K562 (cell line): ENCODE measurements at regions not wholly inside any gene's neighbourhood (a gene's known extent, or its start where the extent isn't known, plus 50 kb on each side); places are given as distances from the start of the nearest gene placed in this dataset.

Experiments
- ATAC-seq: fragments of 200-7000 bp; cut with Tn5 transposase; 3 replicates; pipeline ENCODE4 v1.9.1; 2020; ENCODE audit warnings: moderate library complexity
- BruUV-seq: library from RNA; stranded (reverse); fragments of 400-500 nt; replicated peaks from 2 replicates; lab custom pipeline; 2021; lab: Mats Ljungman, UMichigan
- CTCF ChIA-PET: fragments of 300-600 bp; formaldehyde crosslinking; extraction: SDS; loops from one replicate; lab custom pipeline; 2021; ENCODE audit warnings: low intra/inter-chr PET ratio; lab: Yijun Ruan, JAX
- POLR2A ChIA-PET: fragments of 300-600, 350-650 bp; sonication (Branson Sonifier 250); formaldehyde crosslinking; extraction: SDS; loops from one replicate; lab custom pipeline; 2021; ENCODE audit warnings: antibody characterized with exemption, inconsistent platforms; lab: Yijun Ruan, JAX
- DNase-seq, 4 experiments: peaks; one replicate each; pipeline versions ENCODE4 v3.0.0 to v3.0.0-alpha.2; 2011 to 2018; ENCODE audit warnings: low spot score in 3 of 4, mixed read lengths in 3 of 4; ENCODE audit errors: extremely low read depth in 1 of 4
- FAIRE-seq: peaks from 2 replicates; lab custom pipeline; 2011; peaks lifted over from hg19 to GRCh38; lab: Jason Lieb, UNC
- H2AFZ ChIP-seq: 2 replicates; pipeline ENCODE4 v1.6.0; 2011; ENCODE audit warnings: low read depth, low read length, control low read depth, inconsistent platforms
- H3K27ac ChIP-seq: fragments of 200-600 bp; 3 replicates; pipeline ENCODE4 v1.8.0; 2011; ENCODE audit warnings: low read depth, mild to moderate bottlenecking, control low read depth, inconsistent platforms, low read length, moderate library complexity, mixed read lengths; ENCODE audit errors: extremely low read depth
- H3K27me3 ChIP-seq, 2 experiments: fragments of 300-600 bp in 1 of 2; 2 replicates in 1 of 2; 3 replicates in 1 of 2; pipeline versions ENCODE4 v1.6.0 to v1.8.0; 2011; ENCODE audit warnings: inconsistent platforms in 2 of 2, low read length in 2 of 2, mild to moderate bottlenecking in 1 of 2, mixed read lengths in 1 of 2, moderate library complexity in 1 of 2; ENCODE audit not compliant: control insufficient read depth in 2 of 2, insufficient read depth in 2 of 2
- H3K36me3 ChIP-seq: fragments of 300-600 bp; 3 replicates; pipeline ENCODE4 v1.8.0; 2011; ENCODE audit warnings: mild to moderate bottlenecking, low read length, inconsistent platforms; ENCODE audit not compliant: control insufficient read depth, insufficient read depth
- H3K4me1 ChIP-seq, 2 experiments: fragments of 200-600 bp in 1 of 2; replicated peaks in 1 of 2; 2 replicates in 1 of 2; 3 replicates in 1 of 2; pipeline versions ENCODE4 v1.5.1 to v1.8.0; 2011; ENCODE audit warnings: inconsistent platforms in 2 of 2, low read length in 2 of 2, mild to moderate bottlenecking in 1 of 2, mixed read lengths in 1 of 2, moderate library complexity in 1 of 2; ENCODE audit not compliant: control insufficient read depth in 2 of 2, insufficient read depth in 2 of 2
- H3K4me2 ChIP-seq: 2 replicates; pipeline ENCODE4 v1.6.1; 2011; ENCODE audit warnings: low read length, control low read depth, inconsistent platforms, mixed read lengths; ENCODE audit not compliant: insufficient read depth
- H3K4me3 ChIP-seq: fragments of 200-600 bp; sonication (generic), shearing (Covaris generic); 2 replicates; pipeline ENCODE4 v1.5.1; 2016; ENCODE audit warnings: control low read depth, inconsistent platforms
- H3K79me2 ChIP-seq: fragments of 200-600 bp; 3 replicates; pipeline ENCODE4 v1.8.0; 2011; ENCODE audit warnings: low read length, inconsistent platforms; ENCODE audit not compliant: control insufficient read depth, insufficient read depth
- H3K9ac ChIP-seq, 2 experiments: 2 replicates each; pipeline versions ENCODE4 v1.6.0 to v1.6.1; 2011; ENCODE audit warnings: low read depth in 2 of 2, low read length in 2 of 2, control low read depth in 1 of 2, inconsistent platforms in 1 of 2, mild to moderate bottlenecking in 1 of 2, mixed read lengths in 1 of 2; ENCODE audit not compliant: insufficient read depth in 1 of 2
- H3K9me1 ChIP-seq: one replicate; pipeline ENCODE4 v1.6.0; 2011; ENCODE audit warnings: inconsistent platforms, mild to moderate bottlenecking, low read length, moderate library complexity; ENCODE audit not compliant: control insufficient read depth, insufficient read depth
- H3K9me3 ChIP-seq: replicated peaks from 2 replicates; pipeline ENCODE4 v1.5.1; 2011; ENCODE audit warnings: low read depth, low read length, inconsistent platforms; ENCODE audit not compliant: control insufficient read depth, insufficient read depth
- H4K20me1 ChIP-seq: replicated peaks from 2 replicates; pipeline ENCODE4 v1.6.1; 2011; ENCODE audit warnings: low read length, inconsistent platforms, mixed read lengths; ENCODE audit not compliant: control insufficient read depth, insufficient read depth
- BRD4 ChIP-seq: fragments of 200-600 bp; sonication (generic); IDR thresholded peaks from 2 replicates; pipeline ENCODE4 v1.6.1; 2017; ENCODE audit warnings: inconsistent platforms
- BRD9 ChIP-seq: fragments of 450-650 bp; IDR thresholded peaks from 2 replicates; pipeline ENCODE4 v1.6.1; 2018; ENCODE audit warnings: low read depth; ENCODE audit not compliant: partially characterized antibody
- DDX20 ChIP-seq: fragments of 450-650 bp; IDR thresholded peaks from 2 replicates; pipeline ENCODE4 v1.6.1; 2016; ENCODE audit warnings: missing genetic modification characterization, low read depth, mild to moderate bottlenecking, missing compliant biosample characterization, moderate library complexity
- DMBX1 ChIP-seq: fragments of 250-450 bp; sonication (Bioruptor Pico); IDR thresholded peaks from 2 replicates; pipeline ENCODE4 v1.8.0; 2022; ENCODE audit warnings: inconsistent platforms, mild to moderate bottlenecking, moderate library complexity, borderline replicate concordance
- ESRRA ChIP-seq: fragments of 450-650 bp; IDR thresholded peaks from 2 replicates; pipeline ENCODE4 v1.6.1; 2014; ENCODE audit warnings: low read depth, mild to moderate bottlenecking, moderate library complexity, borderline replicate concordance
- POLR2AphosphoS5 ChIP-seq: IDR thresholded peaks from 2 replicates; pipeline ENCODE4 v1.6.1; 2011; ENCODE audit warnings: mild to moderate bottlenecking, low read depth, low read length, moderate library complexity; ENCODE audit not compliant: control insufficient read depth, insufficient read depth
- TAF7 ChIP-seq: fragments of 450-650 bp; IDR thresholded peaks from 2 replicates; pipeline ENCODE4 v1.6.1; 2016; ENCODE audit warnings: missing genetic modification characterization, missing compliant biosample characterization
- TEAD4 ChIP-seq, 2 experiments: sonication (generic) in 1 of 2; formaldehyde crosslinking in 1 of 2; IDR thresholded peaks; 2 replicates each; pipeline versions ENCODE4 v1.6.1 to v1.8.0; 2012 to 2022; ENCODE audit warnings: borderline replicate concordance in 1 of 2, inconsistent platforms in 1 of 2, low read length in 1 of 2, mild to moderate bottlenecking in 1 of 2, missing genetic modification reagents in 1 of 2
- XRCC4 ChIP-seq: IDR thresholded peaks from one replicate; pipeline ENCODE4 v1.6.1; 2011; ENCODE audit not compliant: insufficient read depth, insufficient read length; ENCODE audit errors: extremely low read depth
- ZBTB2 ChIP-seq: fragments of 450-650 bp; IDR thresholded peaks from 2 replicates; pipeline ENCODE4 v1.6.1; 2016; ENCODE audit warnings: antibody characterized with exemption
- ZEB2 ChIP-seq: fragments of 450-650 bp; IDR thresholded peaks from 2 replicates; pipeline ENCODE4 v1.6.1; 2016
- ZFP1 ChIP-seq: fragments of 450-650 bp; formaldehyde crosslinking; IDR thresholded peaks from 2 replicates; pipeline ENCODE4 v1.4.0; 2020; ENCODE audit warnings: mild to moderate bottlenecking, mixed read lengths
- ZNF586 ChIP-seq: fragments of 450-650 bp; formaldehyde crosslinking; conservative IDR thresholded peaks from 2 replicates; pipeline ENCODE4 v1.4.0; 2020; ENCODE audit warnings: mild to moderate bottlenecking, moderate library complexity
- WGBS: fragments of 100-300 bp; shearing (Covaris generic); methylation state at CpG from one replicate; pipeline ENCODE4 v1.1.6; 2016; ENCODE audit warnings: low coverage, mixed read lengths; ENCODE audit not compliant: insufficient coverage; ENCODE audit errors: missing lambda C conversion rate; 5-methylcytosine and 5-hydroxymethylcytosine counted together
- in situ Hi-C: fragments of 300-500 bp; cut with MboI; formaldehyde crosslinking; loops from 4 replicates; pipeline ENCODE4 v1.15.0; 2018; ENCODE audit warnings: inconsistent platforms, mixed read lengths
- intact Hi-C: fragments of 100-400 bp; cut with micrococcal nuclease; formaldehyde crosslinking; loops from 2 replicates; pipeline ENCODE4 v1.14.2; 2022
- TF ChIP-seq, protein P1 (sequence below): sonication (generic); formaldehyde crosslinking; IDR thresholded peaks from 2 replicates; pipeline ENCODE4 v1.8.0; 2022; ENCODE audit warnings: missing genetic modification reagents, mild to moderate bottlenecking, moderate library complexity, borderline replicate concordance

- no peaks in the 10 kb centered on the region for H3K36me3 ChIP-seq
- TF ChIP-seq ZEB2: no peak
- in situ Hi-C loops: no loop called here
- POLR2A ChIA-PET: no interaction called here
- H2AFZ ChIP-seq: no peak overlapping the region
- no peak overlapping the region for H3K4me2 ChIP-seq
- H3K4me1 ChIP-seq: no peaks in the 10 kb centered on the region
- peaks cover 3% of the 10 kb centered on the region; the same call in 1 of the 2 replicates for H3K9me3 ChIP-seq
- ATAC-seq: no peak
- no peak overlapping the region for H3K27ac ChIP-seq
- whole genome bisulfite sequencing: 0% methylated on average over 1 of the region's 1 CpG
- no peaks in the 10 kb centered on the region for H3K27me3 ChIP-seq
- DNase-seq: no peak
- no peak overlapping the region for H3K9ac ChIP-seq
- H4K20me1 ChIP-seq: no peaks in the 10 kb centered on the region
- CTCF ChIA-PET: no interaction called here
- no TSS peak for BruUV-seq
- intact Hi-C loops: no loop called here
- H3K9me1 ChIP-seq: no peaks in the 10 kb centered on the region
- no peak for FAIRE-seq
- no peaks in the 10 kb centered on the region for H3K79me2 ChIP-seq
- no peak overlapping the region for H3K4me3 ChIP-seq
Observed at GRCh38 chr10:59108886-59109288, 67.6 kb upstream of the PHYHIPL start.

DNA sequence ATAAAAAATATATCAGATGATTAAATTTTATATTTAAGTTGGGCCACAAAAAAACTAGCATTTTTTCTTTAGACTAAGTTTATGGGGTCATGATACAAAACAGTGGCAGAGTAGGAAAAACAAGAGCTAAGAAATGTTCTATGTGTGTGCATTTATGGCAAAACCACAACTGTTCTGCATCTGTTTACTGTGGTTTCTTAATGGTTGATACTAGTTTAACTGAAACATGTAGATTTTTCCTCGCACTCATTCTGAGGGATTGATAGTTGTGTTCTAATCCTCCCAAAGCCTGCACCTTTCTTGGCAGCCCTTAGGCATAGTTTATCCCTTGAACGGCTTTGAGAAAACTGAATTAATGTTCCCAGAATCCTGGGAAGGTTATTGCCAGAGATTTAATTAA lies 66.6 kb upstream of the PHYHIPL start:
- 0% methylated on average over 2 of the region's 2 CpGs for WGBS
- Histone ChIP-seq H3K79me2 (no peaks in the 10 kb centered on the region), H3K9me1 (no peaks in the 10 kb centered on the region)
- TF ChIP-seq XRCC4 (no peak), ZNF586 (CRISPR knock-in tag) (no peak), TAF7 (tag) (no peak), ESRRA (no peak), POLR2AphosphoS5 (no peak), ZFP1 (no peak), ZBTB2 (no peak), BRD4 (no peak), DDX20 (tag) (no peak), TEAD4 (IDR thresholded peaks at IDR 0.05; ENCODE audit: low read length) (no peak), TEAD4 (CRISPR knock-in tag; IDR thresholded peaks at IDR 0.05; ENCODE audit: borderline replicate concordance) (no peak), DMBX1 (CRISPR knock-in tag) (no peak), BRD9 (no peak)
- TF ChIP-seq, protein P1, sequence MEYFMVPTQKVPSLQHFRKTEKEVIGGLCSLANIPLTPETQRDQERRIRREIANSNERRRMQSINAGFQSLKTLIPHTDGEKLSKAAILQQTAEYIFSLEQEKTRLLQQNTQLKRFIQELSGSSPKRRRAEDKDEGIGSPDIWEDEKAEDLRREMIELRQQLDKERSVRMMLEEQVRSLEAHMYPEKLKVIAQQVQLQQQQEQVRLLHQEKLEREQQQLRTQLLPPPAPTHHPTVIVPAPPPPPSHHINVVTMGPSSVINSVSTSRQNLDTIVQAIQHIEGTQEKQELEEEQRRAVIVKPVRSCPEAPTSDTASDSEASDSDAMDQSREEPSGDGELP (CRISPR knock-in tag): no peak

More for the DNA sequence above, 66.6 kb upstream of the PHYHIPL start:
- ChIA-PET POLR2A (no interaction called here), CTCF (no interaction called here)
- H3K9ac ChIP-seq: no peak overlapping the region
- no peaks in the 10 kb centered on the region for H4K20me1 ChIP-seq
- H3K36me3 ChIP-seq: no peaks in the 10 kb centered on the region
- no peak overlapping the region for H3K4me3 ChIP-seq
- H3K4me2 ChIP-seq: no peak overlapping the region
- intact Hi-C loops (no loop called here), in situ Hi-C loops (no loop called here)
- no peak overlapping the region for H2AFZ ChIP-seq
- DNase-seq: no peak
- no peaks in the 10 kb centered on the region for H3K4me1 ChIP-seq
- ATAC-seq: no peak
- peaks cover 1% of the 10 kb centered on the region; the same call in 1 of the 2 replicates for H3K9me3 ChIP-seq
- no peak for FAIRE-seq
- H3K27me3 ChIP-seq: no peaks in the 10 kb centered on the region
- BruUV-seq: no TSS peak
- no peak overlapping the region for H3K27ac ChIP-seq
